ENCODE measurements at regions not wholly inside any gene's neighbourhood (a gene's known extent, or its start where the extent isn't known, plus 50 kb on each side); places are given as distances from the start of the nearest gene placed in this dataset.

DNA sequence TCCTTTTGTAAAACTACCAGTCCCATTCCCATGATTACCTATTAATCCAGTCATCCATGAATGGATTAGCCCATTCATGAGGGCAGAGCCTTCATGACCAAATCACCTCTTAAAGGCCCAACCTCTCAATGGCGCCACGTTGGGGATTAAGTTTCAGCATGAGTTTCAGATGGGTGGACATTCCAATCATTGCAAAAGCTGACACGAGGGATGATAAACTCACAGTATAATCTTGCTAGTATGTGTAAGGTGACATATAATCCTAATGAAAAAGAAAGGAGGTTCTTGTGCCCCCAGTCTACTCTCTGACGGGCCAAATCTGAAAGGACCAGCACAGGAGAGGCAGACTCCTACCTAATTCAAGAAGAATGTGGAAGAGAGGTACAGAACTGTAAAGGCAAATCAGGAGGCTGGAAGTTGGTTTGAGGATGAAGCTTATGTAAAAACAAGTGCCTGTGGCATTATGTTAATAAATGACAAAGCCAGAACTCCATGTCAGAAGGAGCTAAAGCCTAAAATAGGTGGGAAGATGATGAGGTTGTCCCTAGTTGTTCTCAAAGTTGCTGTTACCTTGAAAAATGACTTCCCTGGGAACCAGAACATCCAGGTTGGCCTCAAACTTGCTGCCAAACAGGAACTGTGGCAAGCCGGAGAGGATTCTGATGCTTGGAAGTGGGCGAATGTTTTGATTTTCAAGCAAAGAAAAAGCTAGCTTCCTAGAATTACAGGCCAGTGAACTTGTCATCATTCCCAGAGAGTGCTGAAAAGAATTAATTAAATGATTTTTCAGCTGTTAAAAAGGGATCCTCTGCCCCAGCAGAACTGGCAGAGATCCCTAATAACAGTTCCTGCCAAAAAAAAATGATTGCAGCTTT is 106.5 kb upstream of the TIAM2 start:
- H3K9me3 ChIP-seq, result no peaks in the 10 kb centered on the region
- DNase-seq, result no peak
- H3K36me3 ChIP-seq, result peaks cover 0 to 18% (median 0%) of the 10 kb centered on the region in 6 donors
- 84 to 89% (median 88%) methylated on average over 6 of the region's 6 CpGs for WGBS, 5 donors
- TF ChIP-seq POLR2A (IDR thresholded peaks at IDR 0.05) (no peak), POLR2AphosphoS5 (IDR thresholded peaks at IDR 0.05) (no peak)
- TF ChIP-seq, protein P1, sequence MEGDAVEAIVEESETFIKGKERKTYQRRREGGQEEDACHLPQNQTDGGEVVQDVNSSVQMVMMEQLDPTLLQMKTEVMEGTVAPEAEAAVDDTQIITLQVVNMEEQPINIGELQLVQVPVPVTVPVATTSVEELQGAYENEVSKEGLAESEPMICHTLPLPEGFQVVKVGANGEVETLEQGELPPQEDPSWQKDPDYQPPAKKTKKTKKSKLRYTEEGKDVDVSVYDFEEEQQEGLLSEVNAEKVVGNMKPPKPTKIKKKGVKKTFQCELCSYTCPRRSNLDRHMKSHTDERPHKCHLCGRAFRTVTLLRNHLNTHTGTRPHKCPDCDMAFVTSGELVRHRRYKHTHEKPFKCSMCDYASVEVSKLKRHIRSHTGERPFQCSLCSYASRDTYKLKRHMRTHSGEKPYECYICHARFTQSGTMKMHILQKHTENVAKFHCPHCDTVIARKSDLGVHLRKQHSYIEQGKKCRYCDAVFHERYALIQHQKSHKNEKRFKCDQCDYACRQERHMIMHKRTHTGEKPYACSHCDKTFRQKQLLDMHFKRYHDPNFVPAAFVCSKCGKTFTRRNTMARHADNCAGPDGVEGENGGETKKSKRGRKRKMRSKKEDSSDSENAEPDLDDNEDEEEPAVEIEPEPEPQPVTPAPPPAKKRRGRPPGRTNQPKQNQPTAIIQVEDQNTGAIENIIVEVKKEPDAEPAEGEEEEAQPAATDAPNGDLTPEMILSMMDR (IDR thresholded peaks at IDR 0.05 in 8 of 11, conservative IDR thresholded peaks at IDR 0.05 in 3 of 11), result no peak
- H3K27ac ChIP-seq, result no peak overlapping the region
- H3K4me3 ChIP-seq, result no peak overlapping the region
- H3K4me1 ChIP-seq, result peaks cover 0 to 7% (median 0%) of the 10 kb centered on the region in 6 donors
- intact Hi-C loops (cut with DNase I; ENCODE audit: low total_unique reads), result no loop called here
- H3K27me3 ChIP-seq (replicated peaks in 1 of 7), result no peaks in the 10 kb centered on the region

DNA sequence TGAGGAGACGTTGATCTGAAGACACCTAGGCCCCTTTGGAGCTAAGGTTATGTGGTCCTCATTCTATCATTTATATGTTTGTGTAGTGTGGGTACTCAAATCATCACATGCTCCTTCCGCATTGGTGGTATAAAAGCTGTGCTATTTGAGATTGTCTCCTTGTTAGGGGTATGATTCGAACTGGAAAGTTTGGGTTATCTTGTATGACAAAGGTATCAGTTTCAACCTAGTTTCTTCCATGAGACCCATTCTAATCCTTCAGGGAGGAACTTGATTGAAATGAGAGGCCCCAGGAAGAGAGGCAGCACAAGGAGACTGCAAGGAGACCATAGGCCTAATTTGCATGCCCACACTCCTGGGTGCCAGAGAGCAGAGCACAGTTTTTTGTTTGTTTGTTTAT is 104.2 kb upstream of the TIAM2 start:
- no peaks in the 10 kb centered on the region for H3K9me3 ChIP-seq
- no peak overlapping the region for H3K27ac ChIP-seq
- no peak for DNase-seq
- H3K4me1 ChIP-seq, result peaks cover 0 to 7% (median 0%) of the 10 kb centered on the region in 6 donors
- peaks cover 0 to 17% (median 0%) of the 10 kb centered on the region in 6 donors for H3K36me3 ChIP-seq
- no peaks in the 10 kb centered on the region for H3K27me3 ChIP-seq (replicated peaks in 1 of 7)
- TF ChIP-seq POLR2A (IDR thresholded peaks at IDR 0.05) (no peak), POLR2AphosphoS5 (IDR thresholded peaks at IDR 0.05) (no peak)
- TF ChIP-seq, protein P1 (IDR thresholded peaks at IDR 0.05 in 8 of 11, conservative IDR thresholded peaks at IDR 0.05 in 3 of 11), result no peak
- 91 to 99% (median 96%) methylated on average over 3 of the region's 3 CpGs for WGBS, 5 donors
- H3K4me3 ChIP-seq, result no peak overlapping the region
- intact Hi-C loops (cut with DNase I; ENCODE audit: low total_unique reads), result no loop called here

DNA sequence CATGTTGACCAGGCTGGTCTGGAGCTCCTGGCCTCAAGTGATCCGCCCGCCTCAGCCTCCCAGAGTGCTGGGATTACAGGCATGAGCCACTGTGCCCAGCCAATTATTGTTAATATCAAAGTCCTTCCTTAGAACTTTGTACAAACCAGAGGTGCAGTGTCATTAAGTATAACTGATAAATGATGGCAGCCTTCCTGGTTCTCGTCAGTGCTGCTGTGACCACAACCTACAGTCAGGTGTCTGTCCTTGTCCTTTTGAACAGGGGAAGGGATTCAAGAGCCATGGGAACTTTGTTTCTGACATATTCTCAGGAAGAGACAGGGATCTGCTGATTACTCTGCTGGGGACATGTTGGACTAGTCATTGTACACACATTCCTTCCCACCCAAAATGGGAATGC is 103.2 kb upstream of the TIAM2 start:
- TF ChIP-seq POLR2A (IDR thresholded peaks at IDR 0.05) (no peak), POLR2AphosphoS5 (IDR thresholded peaks at IDR 0.05) (no peak)
- TF ChIP-seq, protein P1 (IDR thresholded peaks at IDR 0.05 in 8 of 11, conservative IDR thresholded peaks at IDR 0.05 in 3 of 11), result no peak
- intact Hi-C loops (cut with DNase I; ENCODE audit: low total_unique reads), result no loop called here
- H3K4me3 ChIP-seq, result no peak overlapping the region
- no peak for DNase-seq
- H3K27ac ChIP-seq, result no peak overlapping the region
- no peaks in the 10 kb centered on the region for H3K9me3 ChIP-seq
- WGBS, 5 donors, result 89 to 93% (median 92%) methylated on average over 3 of the region's 3 CpGs
- peaks cover 0 to 24% (median 0%) of the 10 kb centered on the region in 6 donors for H3K36me3 ChIP-seq
- no peaks in the 10 kb centered on the region for H3K27me3 ChIP-seq (replicated peaks in 1 of 7)
- H3K4me1 ChIP-seq, result peaks cover 0 to 7% (median 0%) of the 10 kb centered on the region in 6 donors

DNA sequence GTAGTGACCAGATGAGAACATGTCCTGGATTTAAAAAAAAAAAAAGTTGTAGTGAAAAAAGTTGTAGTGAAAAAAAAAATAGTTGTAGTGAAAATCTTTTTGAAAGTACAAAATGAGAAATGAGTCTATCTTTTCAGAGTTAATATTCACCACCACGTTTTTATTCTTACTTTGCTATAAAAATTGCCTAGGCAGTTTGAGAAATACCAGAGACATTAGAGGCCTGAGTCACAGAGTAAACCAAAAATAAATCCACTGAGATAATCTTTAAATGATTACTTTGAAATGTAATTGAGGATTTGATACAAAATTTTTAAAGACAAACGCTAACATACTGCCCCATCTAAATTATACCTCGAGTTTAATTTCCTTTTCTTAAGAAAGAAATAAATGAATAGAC is 101.2 kb upstream of the TIAM2 start:
- Histone ChIP-seq H3K9me3 (no peaks in the 10 kb centered on the region), H3K4me3 (no peak overlapping the region), H3K4me1 (peaks cover 0 to under 1% (median 0%) of the 10 kb centered on the region in 6 donors), H3K27me3 (replicated peaks in 1 of 7) (no peaks in the 10 kb centered on the region), H3K27ac (no peak overlapping the region), H3K36me3 (peaks cover 0 to 40% (median 0%) of the 10 kb centered on the region in 6 donors)
- WGBS, 5 donors, result 81 to 91% (median 90%) methylated on average over 3 of the region's 3 CpGs
- DNase-seq, result no peak
- TF ChIP-seq, protein P1 (IDR thresholded peaks at IDR 0.05 in 8 of 11, conservative IDR thresholded peaks at IDR 0.05 in 3 of 11), result no peak
- TF ChIP-seq POLR2A (IDR thresholded peaks at IDR 0.05) (no peak), POLR2AphosphoS5 (IDR thresholded peaks at IDR 0.05) (no peak)
- intact Hi-C loops (cut with DNase I; ENCODE audit: low total_unique reads), result no loop called here
